ENCODE measurements at regions not wholly inside any gene's neighbourhood (a gene's known extent, or its start where the extent isn't known, plus 50 kb on each side); places are given as distances from the start of the nearest gene placed in this dataset.
"Not testable (repeated sequence)": the region's sequence is repeated elsewhere in the genome, so short reads cannot be mapped to it uniquely, and the experiment has no call there.

- no peak for DNase-seq
- no peaks in the 10 kb centered on the region for H3K36me3 ChIP-seq
- no peaks in the 10 kb centered on the region for H3K4me1 ChIP-seq
- H3K9ac ChIP-seq (ENCODE audit: low read depth in 2 of 2, low read length in 2 of 2) = no peak overlapping the region
- H3K27ac ChIP-seq = no peak overlapping the region
- intact Hi-C loops (cut with DNase I) = no loop called here
- TF ChIP-seq, protein P1, sequence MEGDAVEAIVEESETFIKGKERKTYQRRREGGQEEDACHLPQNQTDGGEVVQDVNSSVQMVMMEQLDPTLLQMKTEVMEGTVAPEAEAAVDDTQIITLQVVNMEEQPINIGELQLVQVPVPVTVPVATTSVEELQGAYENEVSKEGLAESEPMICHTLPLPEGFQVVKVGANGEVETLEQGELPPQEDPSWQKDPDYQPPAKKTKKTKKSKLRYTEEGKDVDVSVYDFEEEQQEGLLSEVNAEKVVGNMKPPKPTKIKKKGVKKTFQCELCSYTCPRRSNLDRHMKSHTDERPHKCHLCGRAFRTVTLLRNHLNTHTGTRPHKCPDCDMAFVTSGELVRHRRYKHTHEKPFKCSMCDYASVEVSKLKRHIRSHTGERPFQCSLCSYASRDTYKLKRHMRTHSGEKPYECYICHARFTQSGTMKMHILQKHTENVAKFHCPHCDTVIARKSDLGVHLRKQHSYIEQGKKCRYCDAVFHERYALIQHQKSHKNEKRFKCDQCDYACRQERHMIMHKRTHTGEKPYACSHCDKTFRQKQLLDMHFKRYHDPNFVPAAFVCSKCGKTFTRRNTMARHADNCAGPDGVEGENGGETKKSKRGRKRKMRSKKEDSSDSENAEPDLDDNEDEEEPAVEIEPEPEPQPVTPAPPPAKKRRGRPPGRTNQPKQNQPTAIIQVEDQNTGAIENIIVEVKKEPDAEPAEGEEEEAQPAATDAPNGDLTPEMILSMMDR (IDR thresholded peaks at IDR 0.05) = no peak
- no peaks in the 10 kb centered on the region for H3K27me3 ChIP-seq
- H3K9me3 ChIP-seq = no peaks in the 10 kb centered on the region
- H3K4me3 ChIP-seq = no peak overlapping the region
Observed at GRCh38 chr12:4829161-4829792, 80.4 kb upstream of the KCNA1 start.

DNA sequence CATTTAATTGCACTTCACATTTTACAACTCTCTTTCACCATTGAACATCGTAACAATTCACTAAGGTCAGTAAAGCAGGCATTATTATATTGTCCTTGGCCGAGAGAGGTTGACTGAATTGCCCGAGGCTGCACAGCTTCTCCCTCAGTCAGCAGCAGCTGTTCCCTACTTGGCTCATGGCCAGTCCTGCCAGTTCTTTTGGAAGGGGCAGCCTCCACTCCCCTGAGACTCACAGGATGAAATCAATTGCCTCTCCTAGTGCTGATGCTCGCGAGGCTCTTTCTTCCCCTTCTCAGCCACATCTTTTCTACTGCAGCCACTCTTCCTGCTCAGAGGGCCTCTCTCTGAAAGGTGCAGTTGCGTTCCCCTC, 79.9 kb upstream of the KCNA1 start:
- TF ChIP-seq, protein P1 (IDR thresholded peaks at IDR 0.05) = no peak
- Histone ChIP-seq H3K4me3 (no peak overlapping the region), H3K36me3 (no peaks in the 10 kb centered on the region), H3K9me3 (no peaks in the 10 kb centered on the region), H3K4me1 (no peaks in the 10 kb centered on the region), H3K9ac (ENCODE audit: low read depth in 2 of 2, low read length in 2 of 2) (no peak overlapping the region), H3K27ac (no peak overlapping the region), H3K27me3 (no peaks in the 10 kb centered on the region)
- no peak for DNase-seq
- intact Hi-C loops (cut with DNase I) = no loop called here

DNA sequence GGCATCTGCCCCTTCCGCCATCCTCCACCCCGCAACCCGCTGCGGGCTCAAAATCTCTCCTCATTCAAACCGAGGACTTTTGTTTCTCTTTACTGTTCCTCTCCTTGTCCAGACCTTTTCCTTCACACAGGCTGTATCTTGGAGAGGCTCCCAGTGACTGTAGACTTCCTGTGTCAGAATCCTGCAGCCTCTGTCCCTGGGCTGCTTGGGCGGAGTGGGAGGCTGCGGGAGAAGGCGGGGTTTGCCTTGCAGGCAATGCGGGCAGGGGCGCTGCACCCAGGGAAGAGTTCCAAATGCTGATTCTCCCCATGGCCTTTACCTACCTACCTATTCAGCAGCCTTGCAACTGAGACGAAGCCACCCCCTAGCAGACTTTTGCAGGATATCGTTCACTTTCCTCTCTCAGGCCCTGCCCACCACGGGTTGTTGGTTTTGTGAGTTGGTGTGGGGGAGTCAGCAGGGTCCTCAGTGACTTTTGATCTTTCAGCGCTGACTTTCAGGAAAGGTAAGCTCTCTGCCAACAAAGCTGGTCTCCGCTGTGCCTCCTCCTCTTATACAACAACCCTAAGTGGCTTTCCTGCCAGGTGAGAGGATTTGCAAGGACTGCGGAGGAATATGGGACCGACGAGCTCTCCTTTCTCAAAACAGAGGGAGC, 79.0 kb upstream of the KCNA1 start:
- TF ChIP-seq, protein P1 (IDR thresholded peaks at IDR 0.05) = no peak
- no peaks in the 10 kb centered on the region for H3K36me3 ChIP-seq
- H3K4me3 ChIP-seq = no peak overlapping the region
- intact Hi-C loops (cut with DNase I) = no loop called here
- H3K9ac ChIP-seq (ENCODE audit: low read depth in 2 of 2, low read length in 2 of 2) = no peak overlapping the region
- DNase-seq = no peak
- no peaks in the 10 kb centered on the region for H3K9me3 ChIP-seq
- no peak overlapping the region for H3K27ac ChIP-seq
- no peaks in the 10 kb centered on the region for H3K27me3 ChIP-seq
- no peaks in the 10 kb centered on the region for H3K4me1 ChIP-seq

DNA sequence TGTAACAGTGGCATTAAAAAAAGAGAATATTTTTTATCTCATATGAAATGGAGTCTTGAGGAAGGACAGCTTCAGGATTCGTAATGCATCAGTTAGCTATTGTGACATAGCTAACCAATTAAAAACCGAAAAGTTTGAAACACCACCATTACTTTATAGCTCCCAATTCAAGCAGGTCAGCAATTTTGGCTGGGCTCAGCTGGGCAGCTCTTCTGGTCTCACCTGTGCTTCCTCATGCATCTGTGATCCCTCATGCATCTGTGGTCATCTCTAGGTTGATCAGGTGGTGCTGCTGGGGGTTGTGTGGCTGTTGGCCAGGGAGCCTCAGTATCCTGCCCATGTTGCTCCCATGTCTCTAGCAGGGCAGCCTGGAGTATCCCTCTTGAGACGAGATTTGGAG, 76.7 kb upstream of the KCNA1 start:
- TF ChIP-seq, protein P1 (IDR thresholded peaks at IDR 0.05) = no peak
- no peak for DNase-seq
- Histone ChIP-seq H3K9me3 (no peaks in the 10 kb centered on the region), H3K27me3 (no peaks in the 10 kb centered on the region), H3K9ac (ENCODE audit: low read depth in 2 of 2, low read length in 2 of 2) (no peak overlapping the region), H3K4me3 (no peak overlapping the region), H3K36me3 (no peaks in the 10 kb centered on the region), H3K27ac (no peak overlapping the region), H3K4me1 (no peaks in the 10 kb centered on the region)
- intact Hi-C loops (cut with DNase I) = no loop called here

- no peaks in the 10 kb centered on the region for H3K36me3 ChIP-seq
- no peaks in the 10 kb centered on the region for H3K27me3 ChIP-seq
- H3K4me1 ChIP-seq = no peaks in the 10 kb centered on the region
- DNase-seq = no peak
- TF ChIP-seq, protein P1 (IDR thresholded peaks at IDR 0.05) = no peak
- H3K4me3 ChIP-seq = no peak overlapping the region
- intact Hi-C loops (cut with DNase I) = no loop called here
- H3K9me3 ChIP-seq = no peaks in the 10 kb centered on the region
- no peak overlapping the region for H3K9ac ChIP-seq (ENCODE audit: low read depth in 2 of 2, low read length in 2 of 2)
- H3K27ac ChIP-seq = no peak overlapping the region
Observed at GRCh38 chr12:4833524-4833923, 76.2 kb upstream of the KCNA1 start.

DNA sequence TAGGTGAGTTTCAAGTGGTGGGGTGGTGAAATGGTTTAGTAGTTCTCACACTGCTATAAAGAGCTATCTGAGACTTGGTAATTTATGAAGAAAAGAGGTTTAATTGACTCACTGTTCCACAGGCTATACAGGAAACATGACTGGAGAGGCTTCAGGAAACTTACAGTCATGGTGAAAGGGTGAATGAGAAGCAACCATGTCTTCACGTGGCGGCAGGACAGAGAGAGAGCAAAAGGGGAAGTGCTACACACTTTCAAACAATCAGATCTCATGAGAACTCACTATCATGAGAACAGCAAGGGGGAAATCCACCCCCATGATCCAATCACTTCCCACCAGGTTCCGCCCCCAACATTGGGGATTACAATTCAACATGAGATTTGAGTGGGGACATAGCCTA, 67.3 kb upstream of the KCNA1 start:
- not testable (repeated sequence) for DNase-seq, H3K36me3 ChIP-seq, H3K27me3 ChIP-seq

More for the DNA sequence above, 67.3 kb upstream of the KCNA1 start:
- intact Hi-C loops (cut with DNase I); H3K9ac ChIP-seq (ENCODE audit: low read depth in 2 of 2, low read length in 2 of 2); H3K9me3 ChIP-seq; H3K4me1 ChIP-seq; H3K27ac ChIP-seq; H3K4me3 ChIP-seq: not testable (repeated sequence)
